Esophagus muscularis mucosa (tissue), 3 donors: ENCODE measurements at regions not wholly inside any gene's neighbourhood (a gene's known extent, or its start where the extent isn't known, plus 50 kb on each side); places are given as distances from the start of the nearest gene placed in this dataset.

Source experiments
- CTCF ChIP-seq, 3 experiments: fragments of 200-600 bp in 2 of 3; fragments of 450-650 bp in 1 of 3; sonication (generic) in 2 of 3; IDR thresholded peaks; one replicate each; pipeline ENCODE4 v1.5.1; 2017 to 2019; ENCODE audit warnings: antibody characterized with exemption in 3 of 3, mild to moderate bottlenecking in 2 of 3, moderate library complexity in 1 of 3
- POLR2A ChIP-seq: fragments of 450-650 bp; IDR thresholded peaks from one replicate; pipeline ENCODE4 v1.6.1; 2017; ENCODE audit warnings: antibody characterized with exemption, moderate library complexity, mild to moderate bottlenecking, low read depth
- POLR2AphosphoS5 ChIP-seq, 2 donors: sonication (generic); formaldehyde crosslinking; IDR thresholded peaks; one replicate each; pipeline ENCODE4 v1.6.1; 2017; ENCODE audit warnings: antibody characterized with exemption in 2 of 2

- TF ChIP-seq POLR2A: no peak
- no peak for TF ChIP-seq POLR2AphosphoS5 (IDR thresholded peaks at IDR 0.05)
- TF ChIP-seq CTCF (IDR thresholded peaks at IDR 0.05): no peak
Observed at GRCh38 chr15:81863162-81863561, 182.7 kb downstream of the MEX3B start.
